ENCODE measurements at regions not wholly inside any gene's neighbourhood (a gene's known extent, or its start where the extent isn't known, plus 50 kb on each side); places are given as distances from the start of the nearest gene placed in this dataset.

- TF ChIP-seq, protein P1, sequence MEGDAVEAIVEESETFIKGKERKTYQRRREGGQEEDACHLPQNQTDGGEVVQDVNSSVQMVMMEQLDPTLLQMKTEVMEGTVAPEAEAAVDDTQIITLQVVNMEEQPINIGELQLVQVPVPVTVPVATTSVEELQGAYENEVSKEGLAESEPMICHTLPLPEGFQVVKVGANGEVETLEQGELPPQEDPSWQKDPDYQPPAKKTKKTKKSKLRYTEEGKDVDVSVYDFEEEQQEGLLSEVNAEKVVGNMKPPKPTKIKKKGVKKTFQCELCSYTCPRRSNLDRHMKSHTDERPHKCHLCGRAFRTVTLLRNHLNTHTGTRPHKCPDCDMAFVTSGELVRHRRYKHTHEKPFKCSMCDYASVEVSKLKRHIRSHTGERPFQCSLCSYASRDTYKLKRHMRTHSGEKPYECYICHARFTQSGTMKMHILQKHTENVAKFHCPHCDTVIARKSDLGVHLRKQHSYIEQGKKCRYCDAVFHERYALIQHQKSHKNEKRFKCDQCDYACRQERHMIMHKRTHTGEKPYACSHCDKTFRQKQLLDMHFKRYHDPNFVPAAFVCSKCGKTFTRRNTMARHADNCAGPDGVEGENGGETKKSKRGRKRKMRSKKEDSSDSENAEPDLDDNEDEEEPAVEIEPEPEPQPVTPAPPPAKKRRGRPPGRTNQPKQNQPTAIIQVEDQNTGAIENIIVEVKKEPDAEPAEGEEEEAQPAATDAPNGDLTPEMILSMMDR (IDR thresholded peaks at IDR 0.05; ENCODE audit: low read depth, low read length), result no peak
- TF ChIP-seq EZH2phosphoT487 (IDR thresholded peaks at IDR 0.05; ENCODE audit: low read depth), result no peak
Measured at GRCh38 chrX:95044331-95044730, 1370.3 kb downstream of the FAM133A start.

Measured in OCI-LY3 (cell line).